HEK293 (cell line): ENCODE measurements at regions not wholly inside any gene's neighbourhood (a gene's known extent, or its start where the extent isn't known, plus 50 kb on each side); places are given as distances from the start of the nearest gene placed in this dataset.
"Not testable (repeated sequence)": the region's sequence is repeated elsewhere in the genome, so short reads cannot be mapped to it uniquely, and the experiment has no call there.

Source experiments
- CTCF ChIA-PET: fragments of 350-600 bp; formaldehyde crosslinking; extraction: SDS; loops from one replicate; lab custom pipeline; 2021; ENCODE audit warnings: antibody characterized with exemption; lab: Yijun Ruan, JAX
- POLR2A ChIA-PET: fragments of 300-600 bp; formaldehyde crosslinking; extraction: SDS; loops from one replicate; lab custom pipeline; 2020; ENCODE audit warnings: antibody characterized with exemption, inconsistent platforms; lab: Yijun Ruan, JAX
- H3K27ac ChIP-seq: fragments of 200-500 bp; sonication (Bioruptor generic); 2 replicates; pipeline ENCODE4 v1.5.1; 2014; ENCODE audit warnings: low read depth, low read length, control low read depth, inconsistent platforms; ENCODE audit errors: extremely low read depth
- H3K36me3 ChIP-seq, 2 experiments: fragments of 200-500 bp in 1 of 2; sonication (Bioruptor generic) in 1 of 2; 1 replicate in 1 of 2; 2 replicates in 1 of 2; pipeline ENCODE4 v1.5.1; 2014 to 2017; ENCODE audit warnings: inconsistent platforms in 2 of 2, low read length in 2 of 2; ENCODE audit not compliant: control insufficient read depth in 2 of 2, insufficient read depth in 1 of 2
- H3K4me1 ChIP-seq: fragments of 200-500 bp; sonication (Bioruptor generic); 2 replicates; pipeline ENCODE4 v1.5.1; 2014; ENCODE audit warnings: mild to moderate bottlenecking, low read length, inconsistent platforms; ENCODE audit not compliant: control insufficient read depth, insufficient read depth
- H3K4me3 ChIP-seq: 2 replicates; pipeline ENCODE4 v1.5.1; 2011; ENCODE audit warnings: low read depth, mild to moderate bottlenecking, control low read depth, low read length, moderate library complexity
- H3K9me3 ChIP-seq: fragments of 200-500 bp; sonication (Bioruptor generic); 2 replicates; pipeline ENCODE4 v1.5.1; 2014; ENCODE audit warnings: low read depth, low read length, inconsistent platforms; ENCODE audit not compliant: control insufficient read depth, insufficient read depth
- IKZF3 ChIP-seq: fragments of 450-650 bp; IDR thresholded peaks from 2 replicates; pipeline ENCODE4 v1.5.0; 2018; ENCODE audit warnings: missing biosample characterization, mild to moderate bottlenecking, missing genetic modification characterization, moderate library complexity
- KLF7 ChIP-seq: fragments of 450-650 bp; formaldehyde crosslinking; IDR thresholded peaks from 2 replicates; pipeline ENCODE4 v1.5.1; 2016; ENCODE audit warnings: missing biosample characterization, missing genetic modification characterization, borderline replicate concordance
- SETDB1 ChIP-seq: IDR thresholded peaks from one replicate; pipeline ENCODE4 v1.6.1; 2017; ENCODE audit warnings: mild to moderate bottlenecking, low read length, moderate library complexity, mixed read lengths; ENCODE audit not compliant: insufficient read length
- ZFHX2 ChIP-seq: fragments of 450-650 bp; formaldehyde crosslinking; conservative IDR thresholded peaks from 2 replicates; pipeline ENCODE4 v1.5.1; 2016; ENCODE audit warnings: missing biosample characterization, missing genetic modification characterization
- ZNF146 ChIP-seq: fragments of 450-650 bp; formaldehyde crosslinking; IDR thresholded peaks from 2 replicates; pipeline ENCODE4 v1.5.1; 2016; ENCODE audit warnings: missing biosample characterization, missing genetic modification characterization
- ZNF16 ChIP-seq: fragments of 450-650 bp; formaldehyde crosslinking; IDR thresholded peaks from 2 replicates; pipeline ENCODE4 v1.5.1; 2016; ENCODE audit warnings: low read depth, missing biosample characterization, missing genetic modification characterization
- ZNF19 ChIP-seq: fragments of 450-650 bp; formaldehyde crosslinking; IDR thresholded peaks from 2 replicates; pipeline ENCODE4; 2016; ENCODE audit warnings: missing biosample characterization, missing genetic modification characterization, low read depth
- ZNF214 ChIP-seq: fragments of 450-650 bp; formaldehyde crosslinking; IDR thresholded peaks from 2 replicates; pipeline ENCODE4 v1.5.1; 2017; ENCODE audit warnings: missing biosample characterization, mild to moderate bottlenecking, missing genetic modification characterization, borderline replicate concordance
- ZNF248 ChIP-seq: fragments of 450-650 bp; formaldehyde crosslinking; IDR thresholded peaks from 2 replicates; pipeline ENCODE4 v1.5.1; 2017; ENCODE audit warnings: missing biosample characterization, missing genetic modification characterization
- ZNF324 ChIP-seq: fragments of 450-650 bp; formaldehyde crosslinking; IDR thresholded peaks from 2 replicates; pipeline ENCODE4 v1.5.1; 2016; ENCODE audit warnings: missing biosample characterization, missing genetic modification characterization
- ZNF341 ChIP-seq: fragments of 450-650 bp; formaldehyde crosslinking; IDR thresholded peaks from 2 replicates; pipeline ENCODE4; 2016; ENCODE audit warnings: low read depth, missing biosample characterization, missing genetic modification characterization
- ZNF354C ChIP-seq: fragments of 450-650 bp; formaldehyde crosslinking; IDR thresholded peaks from 2 replicates; pipeline ENCODE4 v1.5.1; 2016; ENCODE audit warnings: missing biosample characterization, missing genetic modification characterization, low read depth, borderline replicate concordance
- ZNF366 ChIP-seq: fragments of 450-650 bp; formaldehyde crosslinking; conservative IDR thresholded peaks from 2 replicates; pipeline ENCODE4 v1.5.1; 2016; ENCODE audit warnings: missing biosample characterization, missing genetic modification characterization
- ZNF501 ChIP-seq: fragments of 450-650 bp; formaldehyde crosslinking; IDR thresholded peaks from 2 replicates; pipeline ENCODE4 v1.5.1; 2016; ENCODE audit warnings: missing biosample characterization, missing genetic modification characterization
- ZNF555 ChIP-seq: fragments of 450-650 bp; formaldehyde crosslinking; conservative IDR thresholded peaks from 2 replicates; pipeline ENCODE4 v1.5.1; 2017; ENCODE audit warnings: missing biosample characterization, mild to moderate bottlenecking, missing genetic modification characterization, inconsistent platforms
- ZNF626 ChIP-seq: fragments of 450-650 bp; sonication (Bioruptor Pico); formaldehyde crosslinking; IDR thresholded peaks from 2 replicates; pipeline ENCODE4 v1.5.1; 2018; ENCODE audit warnings: missing biosample characterization, missing genetic modification characterization, inconsistent platforms
- ZNF747 ChIP-seq: fragments of 450-650 bp; formaldehyde crosslinking; IDR thresholded peaks from 2 replicates; pipeline ENCODE4 v1.5.1; 2016; ENCODE audit warnings: missing biosample characterization, missing genetic modification characterization
- ZSCAN30 ChIP-seq: fragments of 450-650 bp; IDR thresholded peaks from 2 replicates; pipeline ENCODE4 v1.5.1; 2018; ENCODE audit warnings: missing biosample characterization, mild to moderate bottlenecking, missing genetic modification characterization, moderate library complexity
- TF ChIP-seq, protein P1 (sequence below): fragments of 450-650 bp; formaldehyde crosslinking; IDR thresholded peaks from 2 replicates; pipeline ENCODE4 v1.5.1; 2016; ENCODE audit warnings: missing biosample characterization, missing genetic modification characterization
- TF ChIP-seq, protein P2 (sequence below): fragments of 450-650 bp; formaldehyde crosslinking; IDR thresholded peaks from 2 replicates; pipeline ENCODE4; 2016; ENCODE audit warnings: missing biosample characterization, missing genetic modification characterization
- TF ChIP-seq, protein P3 (sequence below): fragments of 450-650 bp; formaldehyde crosslinking; IDR thresholded peaks from 2 replicates; pipeline ENCODE4 v1.5.1; 2017; ENCODE audit warnings: missing biosample characterization, mild to moderate bottlenecking, missing genetic modification characterization, moderate library complexity
- TF ChIP-seq, protein P4 (sequence below): fragments of 450-650 bp; formaldehyde crosslinking; IDR thresholded peaks from 2 replicates; pipeline ENCODE4 v1.5.1; 2016; ENCODE audit warnings: missing biosample characterization, missing genetic modification characterization
- TF ChIP-seq, protein P5 (sequence below): fragments of 450-650 bp; formaldehyde crosslinking; IDR thresholded peaks from 2 replicates; pipeline ENCODE4 v1.5.1; 2016; ENCODE audit warnings: missing biosample characterization, missing genetic modification characterization

DNA sequence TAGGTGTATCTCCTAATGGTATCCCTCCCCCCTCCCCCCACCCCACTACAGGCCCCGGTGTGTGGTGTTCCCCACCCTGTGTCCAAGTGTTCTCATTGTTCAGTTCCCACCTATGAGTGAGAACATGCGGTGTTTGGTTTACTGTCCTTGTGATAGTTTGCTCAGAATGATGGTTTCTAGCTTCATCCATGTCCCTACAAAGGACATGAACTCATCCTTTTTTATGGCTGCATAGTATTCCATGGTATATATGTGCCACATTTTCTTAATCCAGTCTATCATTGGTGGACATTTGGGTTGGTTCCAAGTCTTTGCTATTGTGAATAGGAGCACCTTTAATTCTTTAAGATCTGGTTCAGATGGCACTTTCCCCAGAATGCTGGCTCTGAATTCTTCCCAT is 58.5 kb upstream of the PTGFRN start:
- H3K4me3 ChIP-seq, H3K9me3 ChIP-seq, POLR2A ChIA-PET, H3K27ac ChIP-seq: not testable (repeated sequence)
- TF ChIP-seq ZNF146 (tag by site-specific recombination) = peak; percentile 92
- TF ChIP-seq, protein P1, sequence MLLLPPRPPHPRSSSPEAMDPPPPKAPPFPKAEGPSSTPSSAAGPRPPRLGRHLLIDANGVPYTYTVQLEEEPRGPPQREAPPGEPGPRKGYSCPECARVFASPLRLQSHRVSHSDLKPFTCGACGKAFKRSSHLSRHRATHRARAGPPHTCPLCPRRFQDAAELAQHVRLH (tag by site-specific recombination) = peak; percentile 82
- TF ChIP-seq, all 188 proteins: peak for 2; not testable (repeated sequence) for 186
- CTCF ChIA-PET, H3K36me3 ChIP-seq: not testable (repeated sequence)
- H3K4me1 ChIP-seq = peaks cover 27% of the 10 kb centered on the region

GRCh38 chr1:116851846-116852245 is 57.9 kb upstream of the PTGFRN start:
- no peak overlapping the region for H3K27ac ChIP-seq
- POLR2A ChIA-PET = no interaction called here
- H3K4me1 ChIP-seq = peaks cover 28% of the 10 kb centered on the region
- no peaks in the 10 kb centered on the region for H3K36me3 ChIP-seq
- TF ChIP-seq ZNF626 (tag by site-specific recombination) = no peak
- no peak for TF ChIP-seq SETDB1
- TF ChIP-seq, protein P2, sequence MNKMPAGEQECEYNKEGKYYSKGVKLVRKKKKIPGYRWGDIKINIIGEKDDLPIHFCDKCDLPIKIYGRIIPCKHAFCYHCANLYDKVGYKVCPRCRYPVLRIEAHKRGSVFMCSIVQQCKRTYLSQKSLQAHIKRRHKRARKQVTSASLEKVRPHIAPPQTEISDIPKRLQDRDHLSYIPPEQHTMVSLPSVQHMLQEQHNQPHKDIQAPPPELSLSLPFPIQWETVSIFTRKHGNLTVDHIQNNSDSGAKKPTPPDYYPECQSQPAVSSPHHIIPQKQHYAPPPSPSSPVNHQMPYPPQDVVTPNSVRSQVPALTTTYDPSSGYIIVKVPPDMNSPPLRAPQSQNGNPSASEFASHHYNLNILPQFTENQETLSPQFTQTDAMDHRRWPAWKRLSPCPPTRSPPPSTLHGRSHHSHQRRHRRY (tag by site-specific recombination) = no peak
- no peak for TF ChIP-seq ZNF324 (tag by site-specific recombination)
- TF ChIP-seq, protein P3, sequence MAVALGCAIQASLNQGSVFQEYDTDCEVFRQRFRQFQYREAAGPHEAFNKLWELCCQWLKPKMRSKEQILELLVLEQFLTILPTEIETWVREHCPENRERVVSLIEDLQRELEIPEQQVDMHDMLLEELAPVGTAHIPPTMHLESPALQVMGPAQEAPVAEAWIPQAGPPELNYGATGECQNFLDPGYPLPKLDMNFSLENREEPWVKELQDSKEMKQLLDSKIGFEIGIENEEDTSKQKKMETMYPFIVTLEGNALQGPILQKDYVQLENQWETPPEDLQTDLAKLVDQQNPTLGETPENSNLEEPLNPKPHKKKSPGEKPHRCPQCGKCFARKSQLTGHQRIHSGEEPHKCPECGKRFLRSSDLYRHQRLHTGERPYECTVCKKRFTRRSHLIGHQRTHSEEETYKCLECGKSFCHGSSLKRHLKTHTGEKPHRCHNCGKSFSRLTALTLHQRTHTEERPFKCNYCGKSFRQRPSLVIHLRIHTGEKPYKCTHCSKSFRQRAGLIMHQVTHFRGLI (tag by site-specific recombination) = no peak
- no peak for TF ChIP-seq ZNF747 (tag by site-specific recombination)
- TF ChIP-seq, protein P4, sequence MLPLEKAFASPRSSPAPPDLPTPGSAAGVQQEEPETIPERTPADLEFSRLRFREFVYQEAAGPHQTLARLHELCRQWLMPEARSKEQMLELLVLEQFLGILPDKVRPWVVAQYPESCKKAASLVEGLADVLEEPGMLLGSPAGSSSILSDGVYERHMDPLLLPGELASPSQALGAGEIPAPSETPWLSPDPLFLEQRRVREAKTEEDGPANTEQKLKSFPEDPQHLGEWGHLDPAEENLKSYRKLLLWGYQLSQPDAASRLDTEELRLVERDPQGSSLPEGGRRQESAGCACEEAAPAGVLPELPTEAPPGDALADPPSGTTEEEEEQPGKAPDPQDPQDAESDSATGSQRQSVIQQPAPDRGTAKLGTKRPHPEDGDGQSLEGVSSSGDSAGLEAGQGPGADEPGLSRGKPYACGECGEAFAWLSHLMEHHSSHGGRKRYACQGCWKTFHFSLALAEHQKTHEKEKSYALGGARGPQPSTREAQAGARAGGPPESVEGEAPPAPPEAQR (tag by site-specific recombination) = no peak
- TF ChIP-seq ZNF555 (tag by site-specific recombination) = no peak
- TF ChIP-seq ZNF354C = no peak
- no peak for TF ChIP-seq ZNF501 (tag by site-specific recombination)
- TF ChIP-seq, protein P1 (tag by site-specific recombination) = no peak
- no peak for TF ChIP-seq ZNF341
- TF ChIP-seq KLF7 = no peak
- TF ChIP-seq, all 188 proteins: peak for 0
- H3K4me3 ChIP-seq = no peak overlapping the region
- CTCF ChIA-PET = interaction anchor here (0.6 to 1.2 kb wide), 3 partner anchors 34 to 684 kb away, joined by 3 read pairs; no protein-coding TSS in a partner anchor
- H3K9me3 ChIP-seq = no peaks in the 10 kb centered on the region

DNA sequence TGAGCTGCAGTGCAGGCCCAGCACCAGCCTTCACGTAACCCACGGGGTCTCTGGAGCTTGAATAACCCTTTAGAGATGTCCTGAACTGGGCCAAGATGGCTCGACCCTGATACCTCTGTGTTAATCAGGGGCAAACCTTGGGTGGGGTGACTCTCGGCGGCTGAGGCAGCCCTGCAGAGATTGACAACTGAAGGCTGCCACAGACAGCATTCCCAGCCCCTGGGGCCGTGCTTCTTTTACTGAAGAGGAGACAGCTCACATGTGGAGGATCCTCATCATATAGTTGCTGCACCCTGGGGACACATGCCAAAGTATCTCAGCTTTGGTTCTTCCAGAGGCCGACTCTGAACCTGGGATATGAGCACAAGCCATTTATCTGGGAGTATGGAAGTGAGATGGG is 57.3 kb upstream of the PTGFRN start:
- ChIA-PET CTCF (interaction anchor here (0.6 to 1.2 kb wide), 3 partner anchors 33 to 685 kb away, joined by 3 read pairs; no protein-coding TSS in a partner anchor), POLR2A (no interaction called here)
- no peaks in the 10 kb centered on the region for H3K9me3 ChIP-seq
- no peaks in the 10 kb centered on the region for H3K36me3 ChIP-seq
- no peak overlapping the region for H3K4me3 ChIP-seq
- H3K27ac ChIP-seq = no peak overlapping the region
- peaks cover 28% of the 10 kb centered on the region for H3K4me1 ChIP-seq
- no peak for TF ChIP-seq ZNF366 (tag by site-specific recombination)
- TF ChIP-seq ZSCAN30 (tag by site-specific recombination) = no peak
- TF ChIP-seq, protein P2 (tag by site-specific recombination) = no peak
- no peak for TF ChIP-seq ZNF354C
- no peak for TF ChIP-seq ZNF248 (tag by site-specific recombination)
- no peak for TF ChIP-seq ZNF214 (tag by site-specific recombination)
- TF ChIP-seq, protein P5, sequence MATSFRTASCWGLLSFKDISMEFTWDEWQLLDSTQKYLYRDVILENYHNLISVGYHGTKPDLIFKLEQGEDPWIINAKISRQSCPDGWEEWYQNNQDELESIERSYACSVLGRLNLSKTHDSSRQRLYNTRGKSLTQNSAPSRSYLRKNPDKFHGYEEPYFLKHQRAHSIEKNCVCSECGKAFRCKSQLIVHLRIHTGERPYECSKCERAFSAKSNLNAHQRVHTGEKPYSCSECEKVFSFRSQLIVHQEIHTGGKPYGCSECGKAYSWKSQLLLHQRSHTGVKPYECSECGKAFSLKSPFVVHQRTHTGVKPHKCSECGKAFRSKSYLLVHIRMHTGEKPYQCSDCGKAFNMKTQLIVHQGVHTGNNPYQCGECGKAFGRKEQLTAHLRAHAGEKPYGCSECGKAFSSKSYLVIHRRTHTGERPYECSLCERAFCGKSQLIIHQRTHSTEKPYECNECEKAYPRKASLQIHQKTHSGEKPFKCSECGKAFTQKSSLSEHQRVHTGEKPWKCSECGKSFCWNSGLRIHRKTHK (tag by site-specific recombination) = no peak
- TF ChIP-seq ZNF19 (tag by site-specific recombination) = no peak
- no peak for TF ChIP-seq IKZF3 (tag by site-specific recombination)
- TF ChIP-seq ZNF16 (tag by site-specific recombination) = no peak
- TF ChIP-seq ZFHX2 (tag by site-specific recombination) = no peak
